ENCODE measurements at regions not wholly inside any gene's neighbourhood (a gene's known extent, or its start where the extent isn't known, plus 50 kb on each side); places are given as distances from the start of the nearest gene placed in this dataset.

DNA sequence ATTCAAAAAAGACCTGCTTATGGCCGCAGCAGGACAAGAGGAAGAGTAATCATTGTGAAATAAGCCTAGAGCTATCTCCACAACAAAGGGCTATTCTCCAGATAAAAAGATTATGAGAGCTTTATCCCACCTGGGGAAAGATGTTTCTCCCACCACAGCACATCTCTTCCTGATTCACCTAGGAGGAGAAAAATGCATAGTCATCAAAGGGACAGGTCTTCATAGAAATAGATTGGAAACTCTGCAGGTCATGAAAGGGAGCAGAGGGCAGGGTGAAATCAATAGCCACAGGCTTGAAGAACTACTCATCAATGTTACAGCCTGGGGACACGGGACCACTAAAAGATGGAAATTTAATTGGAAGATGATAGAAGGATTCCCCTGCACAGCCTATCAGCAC lies 453.8 kb upstream of the TMEM132C start:
- TF ChIP-seq EGR1 (IDR thresholded peaks at IDR 0.05) (no peak), CEBPB (IDR thresholded peaks at IDR 0.05) (no peak), CREB1 (IDR thresholded peaks at IDR 0.05; ENCODE audit: low read depth) (no peak), RAD21 (IDR thresholded peaks at IDR 0.05; ENCODE audit: low read depth) (no peak), NFIC (IDR thresholded peaks at IDR 0.05) (no peak), EP300 (IDR thresholded peaks at IDR 0.05; ENCODE audit: borderline replicate concordance) (no peak), TCF12 (IDR thresholded peaks at IDR 0.05; ENCODE audit: low read depth) (no peak), TAF1 (IDR thresholded peaks at IDR 0.05; ENCODE audit: low read depth) (no peak), FOXM1 (IDR thresholded peaks at IDR 0.05; ENCODE audit: borderline replicate concordance, low read depth) (no peak), TEAD4 (IDR thresholded peaks at IDR 0.05) (no peak), ZBTB7A (IDR thresholded peaks at IDR 0.05; ENCODE audit: low read depth) (no peak)
- TF ChIP-seq, protein P1, sequence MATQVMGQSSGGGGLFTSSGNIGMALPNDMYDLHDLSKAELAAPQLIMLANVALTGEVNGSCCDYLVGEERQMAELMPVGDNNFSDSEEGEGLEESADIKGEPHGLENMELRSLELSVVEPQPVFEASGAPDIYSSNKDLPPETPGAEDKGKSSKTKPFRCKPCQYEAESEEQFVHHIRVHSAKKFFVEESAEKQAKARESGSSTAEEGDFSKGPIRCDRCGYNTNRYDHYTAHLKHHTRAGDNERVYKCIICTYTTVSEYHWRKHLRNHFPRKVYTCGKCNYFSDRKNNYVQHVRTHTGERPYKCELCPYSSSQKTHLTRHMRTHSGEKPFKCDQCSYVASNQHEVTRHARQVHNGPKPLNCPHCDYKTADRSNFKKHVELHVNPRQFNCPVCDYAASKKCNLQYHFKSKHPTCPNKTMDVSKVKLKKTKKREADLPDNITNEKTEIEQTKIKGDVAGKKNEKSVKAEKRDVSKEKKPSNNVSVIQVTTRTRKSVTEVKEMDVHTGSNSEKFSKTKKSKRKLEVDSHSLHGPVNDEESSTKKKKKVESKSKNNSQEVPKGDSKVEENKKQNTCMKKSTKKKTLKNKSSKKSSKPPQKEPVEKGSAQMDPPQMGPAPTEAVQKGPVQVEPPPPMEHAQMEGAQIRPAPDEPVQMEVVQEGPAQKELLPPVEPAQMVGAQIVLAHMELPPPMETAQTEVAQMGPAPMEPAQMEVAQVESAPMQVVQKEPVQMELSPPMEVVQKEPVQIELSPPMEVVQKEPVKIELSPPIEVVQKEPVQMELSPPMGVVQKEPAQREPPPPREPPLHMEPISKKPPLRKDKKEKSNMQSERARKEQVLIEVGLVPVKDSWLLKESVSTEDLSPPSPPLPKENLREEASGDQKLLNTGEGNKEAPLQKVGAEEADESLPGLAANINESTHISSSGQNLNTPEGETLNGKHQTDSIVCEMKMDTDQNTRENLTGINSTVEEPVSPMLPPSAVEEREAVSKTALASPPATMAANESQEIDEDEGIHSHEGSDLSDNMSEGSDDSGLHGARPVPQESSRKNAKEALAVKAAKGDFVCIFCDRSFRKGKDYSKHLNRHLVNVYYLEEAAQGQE (IDR thresholded peaks at IDR 0.05; ENCODE audit: low read depth) = no peak
- TF ChIP-seq, protein P2, sequence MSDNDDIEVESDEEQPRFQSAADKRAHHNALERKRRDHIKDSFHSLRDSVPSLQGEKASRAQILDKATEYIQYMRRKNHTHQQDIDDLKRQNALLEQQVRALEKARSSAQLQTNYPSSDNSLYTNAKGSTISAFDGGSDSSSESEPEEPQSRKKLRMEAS (IDR thresholded peaks at IDR 0.05) = no peak
- TF ChIP-seq, protein P3, sequence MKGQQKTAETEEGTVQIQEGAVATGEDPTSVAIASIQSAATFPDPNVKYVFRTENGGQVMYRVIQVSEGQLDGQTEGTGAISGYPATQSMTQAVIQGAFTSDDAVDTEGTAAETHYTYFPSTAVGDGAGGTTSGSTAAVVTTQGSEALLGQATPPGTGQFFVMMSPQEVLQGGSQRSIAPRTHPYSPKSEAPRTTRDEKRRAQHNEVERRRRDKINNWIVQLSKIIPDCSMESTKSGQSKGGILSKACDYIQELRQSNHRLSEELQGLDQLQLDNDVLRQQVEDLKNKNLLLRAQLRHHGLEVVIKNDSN (IDR thresholded peaks at IDR 0.05) = no peak

DNA sequence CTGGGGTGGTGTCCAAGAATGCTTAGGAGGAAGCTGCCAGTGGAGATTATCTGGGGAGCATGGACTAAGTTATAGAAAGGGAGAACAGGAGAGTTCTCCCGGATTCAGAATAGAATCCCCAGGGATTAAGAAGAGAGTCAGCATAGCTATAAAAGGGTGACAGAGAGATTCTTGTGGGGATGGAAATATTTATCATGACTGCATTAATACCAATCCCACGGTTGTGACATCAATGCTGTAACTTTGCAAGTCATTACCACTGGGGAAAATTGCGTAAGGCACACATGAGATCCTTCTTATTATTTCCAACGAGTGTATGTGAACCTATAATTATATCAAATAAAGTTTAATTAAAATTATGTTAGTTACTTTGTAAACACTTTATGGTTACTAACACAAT lies 447.9 kb upstream of the TMEM132C start:
- TF ChIP-seq EGR1 (IDR thresholded peaks at IDR 0.05) (no peak), ZBTB7A (IDR thresholded peaks at IDR 0.05; ENCODE audit: low read depth) (no peak)

DNA sequence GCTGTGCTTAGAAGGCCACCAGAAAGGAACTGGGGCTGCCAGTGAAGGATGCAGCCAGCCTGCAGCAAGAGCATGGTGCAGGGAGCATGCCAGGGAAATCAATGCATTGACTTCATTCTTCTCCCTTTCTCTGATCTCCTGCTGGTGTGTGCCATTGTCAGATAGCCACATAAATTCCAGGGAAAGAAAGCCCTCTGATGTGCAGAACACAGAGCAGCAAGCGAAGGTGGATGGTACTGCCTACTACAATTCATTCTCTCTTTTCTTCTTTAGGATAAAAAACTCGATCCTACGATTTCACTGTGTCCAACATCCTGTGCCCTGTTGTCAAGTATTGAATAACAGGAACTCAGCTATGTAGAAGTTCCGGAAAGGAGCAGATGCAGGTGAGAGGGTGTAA lies 446.7 kb upstream of the TMEM132C start:
- no peak for TF ChIP-seq FOXM1 (IDR thresholded peaks at IDR 0.05; ENCODE audit: borderline replicate concordance, low read depth)
- TF ChIP-seq, protein P2 (IDR thresholded peaks at IDR 0.05) = no peak
- TF ChIP-seq TEAD4 (IDR thresholded peaks at IDR 0.05) = no peak
- no peak for TF ChIP-seq EGR1 (IDR thresholded peaks at IDR 0.05)
- TF ChIP-seq YY1 (IDR thresholded peaks at IDR 0.05; ENCODE audit: low read depth) = no peak

DNA sequence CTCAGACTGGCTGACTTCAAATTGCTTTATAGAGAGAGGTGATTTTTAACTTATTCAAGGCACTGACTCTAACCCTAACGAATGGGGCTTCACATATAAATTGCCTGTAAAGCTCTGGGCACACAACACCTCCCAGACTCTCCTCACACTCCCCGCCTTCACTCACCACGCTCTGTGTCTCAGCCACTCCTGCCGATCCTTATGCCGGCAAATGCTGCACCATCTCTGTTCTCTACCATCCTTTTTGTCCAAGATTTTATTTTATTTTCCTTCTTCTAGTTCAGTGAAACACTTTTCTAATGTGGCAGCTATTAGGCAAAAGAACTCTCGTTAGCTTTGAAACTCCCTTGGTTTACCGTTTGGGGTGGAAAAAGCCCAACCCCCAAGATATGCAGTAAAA lies 446.1 kb upstream of the TMEM132C start:
- TF ChIP-seq TEAD4 (IDR thresholded peaks at IDR 0.05) = no peak
- no peak for TF ChIP-seq EP300 (IDR thresholded peaks at IDR 0.05; ENCODE audit: borderline replicate concordance)
- no peak for TF ChIP-seq NFIC (IDR thresholded peaks at IDR 0.05)
- TF ChIP-seq TCF12 (IDR thresholded peaks at IDR 0.05; ENCODE audit: low read depth) = no peak
- TF ChIP-seq EGR1 (IDR thresholded peaks at IDR 0.05) = no peak
- TF ChIP-seq, protein P1 (IDR thresholded peaks at IDR 0.05; ENCODE audit: low read depth) = no peak
- no peak for TF ChIP-seq CREB1 (IDR thresholded peaks at IDR 0.05; ENCODE audit: low read depth)
- no peak for TF ChIP-seq ZBTB7A (IDR thresholded peaks at IDR 0.05; ENCODE audit: low read depth)

DNA sequence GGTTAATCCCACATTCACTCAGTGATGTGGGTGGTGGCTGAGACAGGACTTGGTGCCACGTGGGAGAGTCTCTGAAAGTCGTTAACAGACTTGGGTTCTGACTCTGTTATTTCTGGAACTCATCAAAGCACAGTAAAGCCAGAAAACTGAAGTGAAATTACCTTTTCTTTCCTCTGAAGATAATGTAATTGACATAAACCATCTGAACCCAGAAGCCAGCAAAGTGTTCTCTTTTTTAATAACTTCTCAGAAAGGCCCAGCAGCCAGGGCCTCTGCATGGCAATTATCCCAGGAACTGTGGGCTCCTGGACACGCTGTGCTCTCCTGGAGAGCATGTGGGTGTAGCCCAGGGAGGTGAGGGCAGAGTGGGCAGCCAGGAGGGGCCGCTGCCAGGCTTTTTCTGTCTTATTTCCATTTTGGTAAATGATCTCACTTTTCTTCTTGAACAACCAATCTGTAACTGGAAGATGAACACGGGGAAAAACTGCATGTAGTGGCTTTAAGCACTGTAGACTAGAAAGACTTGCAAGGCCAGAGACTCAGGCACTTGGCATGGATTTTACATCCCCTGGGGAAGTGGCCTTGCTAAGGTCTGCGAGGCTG lies 444.1 kb upstream of the TMEM132C start:
- no peak for TF ChIP-seq FOXM1 (IDR thresholded peaks at IDR 0.05; ENCODE audit: borderline replicate concordance, low read depth)
- no peak for TF ChIP-seq YY1 (IDR thresholded peaks at IDR 0.05; ENCODE audit: low read depth)
- no peak for TF ChIP-seq EGR1 (IDR thresholded peaks at IDR 0.05)
- TF ChIP-seq, protein P3 (IDR thresholded peaks at IDR 0.05) = no peak
- no peak for TF ChIP-seq EP300 (IDR thresholded peaks at IDR 0.05; ENCODE audit: borderline replicate concordance)
- TF ChIP-seq NFIC (IDR thresholded peaks at IDR 0.05) = no peak
- TF ChIP-seq, protein P1 (IDR thresholded peaks at IDR 0.05; ENCODE audit: low read depth) = no peak
- TF ChIP-seq TCF12 (IDR thresholded peaks at IDR 0.05; ENCODE audit: low read depth) = no peak
- no peak for TF ChIP-seq TEAD4 (IDR thresholded peaks at IDR 0.05)
- TF ChIP-seq, protein P2 (IDR thresholded peaks at IDR 0.05) = no peak
- TF ChIP-seq CREB1 (IDR thresholded peaks at IDR 0.05; ENCODE audit: low read depth) = no peak
- TF ChIP-seq RAD21 (IDR thresholded peaks at IDR 0.05; ENCODE audit: low read depth) = no peak
- no peak for TF ChIP-seq TAF1 (IDR thresholded peaks at IDR 0.05; ENCODE audit: low read depth)
- TF ChIP-seq ZBTB7A (IDR thresholded peaks at IDR 0.05; ENCODE audit: low read depth) = no peak
- TF ChIP-seq CEBPB (IDR thresholded peaks at IDR 0.05) = no peak
